DMS 273 (cell line): ENCODE measurements at regions not wholly inside any gene's neighbourhood (a gene's known extent, or its start where the extent isn't known, plus 50 kb on each side); places are given as distances from the start of the nearest gene placed in this dataset.

ENCODE experiments used
- DNase-seq: peaks from one replicate; lab custom pipeline; 2025; ENCODE audit not compliant: unreplicated experiment; lab: John Stamatoyannopoulos, UW

DNA sequence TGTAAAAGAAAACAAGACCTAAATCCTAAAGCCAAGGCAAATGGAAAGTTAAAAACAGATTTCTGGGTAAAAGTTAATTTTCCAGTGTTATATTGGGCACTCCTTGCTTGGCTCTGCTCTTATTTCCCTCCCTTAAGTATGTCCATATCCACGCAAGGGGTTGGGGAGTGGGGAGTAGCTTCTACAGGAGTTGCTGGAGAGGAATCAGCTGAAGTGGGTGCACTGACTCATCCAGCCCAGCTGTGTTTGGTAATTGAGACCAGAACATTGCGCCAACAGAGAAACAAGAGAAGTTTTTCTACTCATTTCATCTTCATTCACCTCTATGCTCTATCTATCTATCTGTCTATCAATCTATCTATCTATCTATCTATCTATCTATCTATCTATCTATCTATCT lies 298.4 kb upstream of the PDGFD start:
- DNase-seq, result peak; percentile 1

DNA sequence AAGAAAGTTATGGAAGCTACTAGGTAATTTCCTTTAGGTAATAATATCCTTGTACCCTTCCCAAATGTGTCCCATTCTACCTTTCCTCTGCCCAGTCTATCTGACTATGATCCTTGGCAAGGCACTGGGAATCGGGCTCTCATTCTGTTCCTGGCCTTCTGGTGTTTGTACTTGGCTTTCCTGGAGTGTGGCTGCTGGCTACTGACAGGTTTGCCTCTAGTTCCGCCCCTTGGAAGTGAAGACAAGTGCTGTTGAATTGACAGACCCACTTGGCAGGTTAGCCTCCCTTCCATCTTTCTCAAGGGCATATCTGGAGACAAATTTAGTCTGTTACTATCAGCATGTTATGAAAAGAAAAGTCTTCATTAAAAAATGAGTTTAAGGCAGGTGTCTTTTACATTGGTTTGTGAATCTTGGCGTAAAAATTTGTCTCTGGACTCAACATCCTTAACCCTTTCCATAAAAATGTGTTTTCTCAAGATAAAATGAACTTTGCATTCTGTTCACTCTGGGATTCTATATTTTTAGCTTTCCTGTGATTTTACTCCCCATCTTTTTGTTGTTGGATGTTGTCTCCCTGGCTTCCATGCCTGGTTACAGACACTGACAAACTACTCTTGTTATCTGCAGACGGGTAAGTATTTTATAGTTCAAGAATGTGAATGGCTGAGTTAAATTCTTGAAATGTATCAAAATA lies 287.4 kb upstream of the PDGFD start:
- peak; percentile 1 for DNase-seq

DNA sequence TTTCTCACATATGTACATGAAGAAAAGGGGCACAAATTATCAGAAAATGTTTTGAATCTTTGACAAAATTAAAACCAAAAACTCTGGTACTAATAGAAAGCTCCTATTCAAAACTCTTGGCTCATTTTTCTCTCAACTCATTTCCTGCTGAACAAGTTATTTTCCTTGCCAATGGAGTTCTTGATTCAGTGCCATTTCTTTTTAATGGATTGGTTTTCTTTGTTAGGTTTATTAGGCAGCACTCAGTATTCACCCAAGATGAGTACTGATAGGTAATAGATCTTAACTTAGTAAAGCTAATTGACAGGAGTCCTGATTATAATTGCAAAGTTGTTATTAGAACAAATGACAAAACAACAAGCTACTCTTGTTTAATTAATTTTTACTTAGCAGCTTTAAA lies 279.4 kb upstream of the PDGFD start:
- no peak for DNase-seq

DNA sequence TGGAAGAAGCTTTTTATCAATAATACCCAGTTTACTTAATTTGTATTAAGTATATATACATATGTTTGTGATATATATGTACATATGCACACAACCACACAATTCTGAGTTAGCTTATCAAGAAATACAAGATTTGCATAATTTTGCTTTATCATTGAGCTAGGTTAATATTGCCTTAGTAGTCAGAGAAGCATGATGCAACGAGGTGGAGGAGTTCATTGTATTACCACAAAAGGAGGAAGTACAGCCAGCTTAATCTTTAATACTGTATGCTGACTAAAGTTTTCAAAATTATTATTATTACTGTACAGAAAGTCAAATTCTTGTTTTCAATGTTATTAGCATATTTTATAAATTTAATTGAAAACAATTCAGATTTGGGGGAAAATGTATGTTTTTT lies 278.4 kb upstream of the PDGFD start:
- DNase-seq, result no peak

GRCh38 chr11:104435494-104435893 lies 271.5 kb upstream of the PDGFD start:
- DNase-seq, result no peak

DNA sequence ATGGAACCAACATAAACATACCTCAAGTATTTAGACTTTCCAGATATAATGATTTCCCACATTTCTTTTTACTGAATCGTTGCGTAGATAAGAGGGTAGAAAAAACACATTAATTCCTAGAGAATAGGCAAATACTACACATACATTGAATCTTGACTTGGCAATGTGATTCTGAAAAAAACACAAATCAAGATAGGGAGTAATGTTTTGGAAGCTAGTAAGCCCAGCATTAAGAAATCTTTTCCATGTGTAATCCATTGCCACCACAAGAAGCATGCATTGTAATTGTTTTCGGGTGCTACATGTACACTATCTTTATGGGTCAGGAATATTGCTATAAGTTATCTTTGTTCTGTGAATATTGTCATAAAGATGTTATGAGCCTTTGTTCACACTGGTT lies 269.8 kb upstream of the PDGFD start:
- DNase-seq, result no peak

DNA sequence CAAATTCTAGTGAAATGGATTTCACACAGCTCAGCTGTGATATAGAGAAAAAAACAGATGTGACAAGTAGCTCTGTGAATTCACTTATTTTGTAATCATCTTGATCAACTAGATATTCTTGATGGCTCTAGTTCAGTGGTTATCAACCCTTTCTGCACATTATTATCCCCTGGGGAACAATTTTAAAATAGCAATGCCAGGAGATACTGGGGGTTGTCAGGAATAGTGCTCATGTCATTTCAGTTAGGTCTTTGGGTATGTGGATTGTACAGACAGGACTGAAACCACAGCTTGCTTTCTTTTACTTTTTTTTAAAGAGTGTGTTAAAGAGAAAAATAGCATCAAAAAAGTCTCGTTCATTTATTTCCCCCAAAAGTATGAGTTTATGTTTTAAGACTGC lies 269.0 kb upstream of the PDGFD start:
- no peak for DNase-seq

- no peak for DNase-seq
Observed at GRCh38 chr11:104432526-104432925, 268.6 kb upstream of the PDGFD start.

DNA sequence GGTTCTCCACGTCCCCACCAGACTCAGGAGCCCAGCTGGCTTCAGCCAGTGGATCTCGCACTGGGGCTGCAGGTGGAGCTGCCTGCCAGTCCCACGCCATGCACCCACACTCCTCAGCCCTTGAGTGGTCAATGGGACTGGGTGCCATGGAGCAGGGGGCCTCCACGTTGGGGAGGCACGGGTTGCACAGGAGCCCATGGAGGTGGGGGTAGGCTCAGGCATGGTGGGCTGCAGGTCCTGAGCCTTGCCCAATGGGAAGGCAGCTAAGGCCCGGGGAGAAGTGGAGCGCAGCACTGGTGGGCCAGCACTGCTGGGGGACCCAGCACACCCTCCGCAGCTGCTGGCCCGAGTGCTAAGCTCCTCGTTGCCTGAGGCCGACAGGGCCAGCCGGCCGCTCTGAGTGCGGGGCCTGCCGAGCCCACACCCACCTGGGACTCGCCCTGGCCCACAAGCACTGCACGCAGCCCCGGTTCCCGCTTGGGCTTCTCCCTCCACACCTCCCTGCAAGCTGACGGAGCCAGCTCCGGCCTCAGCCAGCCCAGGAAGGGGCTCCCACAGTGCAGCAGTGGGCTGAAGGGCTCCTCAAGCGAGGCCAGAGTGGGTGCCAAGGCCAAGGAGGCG lies 258.5 kb upstream of the PDGFD start:
- DNase-seq, result no peak

GRCh38 chr11:104410336-104410735 lies 246.4 kb upstream of the PDGFD start:
- DNase-seq, result no peak

DNA sequence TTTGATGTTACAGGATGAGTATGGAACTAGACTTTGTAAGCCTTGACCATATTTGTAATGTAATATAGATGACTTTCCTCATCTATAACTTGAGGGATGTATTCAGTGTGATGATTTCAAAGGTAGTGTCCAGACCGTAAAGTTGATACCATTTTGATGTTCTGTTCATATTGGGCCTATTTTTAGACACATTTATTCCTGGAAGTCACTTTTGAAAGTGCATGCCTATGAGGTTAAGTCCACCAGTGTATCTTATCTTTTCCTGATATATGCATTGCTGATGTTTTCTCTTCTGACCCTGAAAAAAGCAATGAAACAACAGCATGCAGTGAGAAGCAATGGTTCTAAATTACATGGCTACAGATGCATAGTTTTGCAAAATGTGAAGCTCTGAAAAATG lies 244.7 kb upstream of the PDGFD start:
- no peak for DNase-seq

DNA sequence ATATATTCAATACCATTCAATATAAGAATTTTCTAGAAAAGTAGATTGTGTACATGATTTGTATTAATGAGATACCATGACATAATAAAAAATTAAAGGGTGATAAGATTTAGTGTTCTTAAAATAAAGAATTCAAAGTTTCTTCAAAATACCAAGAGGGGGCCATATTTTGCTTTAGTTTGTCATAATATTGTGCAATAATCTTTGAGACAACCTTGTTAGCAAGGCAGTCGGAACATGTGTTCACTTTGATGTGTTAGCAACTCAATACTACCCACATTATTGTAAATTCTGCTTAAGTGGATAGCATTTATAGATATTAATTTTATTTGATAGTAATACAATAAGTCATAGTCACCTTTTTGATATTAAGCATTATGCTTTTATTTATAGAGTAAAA lies 241.3 kb upstream of the PDGFD start:
- no peak for DNase-seq

DNA sequence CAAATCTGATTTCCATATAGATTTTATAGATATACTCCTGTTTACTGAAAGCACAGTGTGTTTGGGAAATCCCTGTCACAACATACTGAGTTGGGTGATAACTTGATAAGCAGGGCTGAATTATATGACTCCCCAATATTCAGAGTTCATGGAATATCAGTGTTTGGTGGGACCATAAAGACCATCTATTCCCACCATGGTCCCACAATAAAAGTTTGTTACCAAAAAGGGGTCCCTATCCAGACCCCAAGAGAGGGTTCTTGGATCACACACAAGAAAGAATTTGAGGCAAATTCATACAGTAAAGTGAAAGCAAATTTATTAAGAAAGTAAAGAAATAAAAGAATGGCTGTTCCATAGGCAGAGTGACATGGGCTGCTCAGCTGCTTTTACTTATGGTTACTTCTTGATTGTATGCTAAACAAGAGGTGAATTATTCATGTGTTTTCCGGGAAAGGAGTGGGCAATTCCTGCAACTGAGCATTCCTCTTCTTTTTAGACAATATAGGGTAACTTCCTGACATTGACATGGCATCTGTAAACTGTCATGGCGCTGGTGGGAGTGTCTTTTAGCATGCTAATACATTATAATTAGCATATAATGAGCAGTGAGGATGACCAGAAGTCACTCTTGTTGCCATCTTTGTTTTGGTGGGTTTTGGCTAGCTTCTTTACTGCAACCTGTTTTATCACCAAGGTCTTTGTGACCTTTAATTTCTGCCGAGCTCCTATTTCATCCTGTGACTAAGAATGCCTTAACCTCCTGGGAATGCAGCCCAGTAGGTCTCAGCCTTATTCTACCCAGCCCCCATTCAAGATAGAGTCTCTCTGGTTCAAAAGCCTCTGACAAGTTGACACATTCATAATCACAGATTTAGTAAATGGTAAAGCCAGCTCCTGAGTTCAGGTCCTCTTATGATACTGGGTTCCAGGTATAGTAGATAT lies 240.6 kb upstream of the PDGFD start:
- DNase-seq, result no peak

DNA sequence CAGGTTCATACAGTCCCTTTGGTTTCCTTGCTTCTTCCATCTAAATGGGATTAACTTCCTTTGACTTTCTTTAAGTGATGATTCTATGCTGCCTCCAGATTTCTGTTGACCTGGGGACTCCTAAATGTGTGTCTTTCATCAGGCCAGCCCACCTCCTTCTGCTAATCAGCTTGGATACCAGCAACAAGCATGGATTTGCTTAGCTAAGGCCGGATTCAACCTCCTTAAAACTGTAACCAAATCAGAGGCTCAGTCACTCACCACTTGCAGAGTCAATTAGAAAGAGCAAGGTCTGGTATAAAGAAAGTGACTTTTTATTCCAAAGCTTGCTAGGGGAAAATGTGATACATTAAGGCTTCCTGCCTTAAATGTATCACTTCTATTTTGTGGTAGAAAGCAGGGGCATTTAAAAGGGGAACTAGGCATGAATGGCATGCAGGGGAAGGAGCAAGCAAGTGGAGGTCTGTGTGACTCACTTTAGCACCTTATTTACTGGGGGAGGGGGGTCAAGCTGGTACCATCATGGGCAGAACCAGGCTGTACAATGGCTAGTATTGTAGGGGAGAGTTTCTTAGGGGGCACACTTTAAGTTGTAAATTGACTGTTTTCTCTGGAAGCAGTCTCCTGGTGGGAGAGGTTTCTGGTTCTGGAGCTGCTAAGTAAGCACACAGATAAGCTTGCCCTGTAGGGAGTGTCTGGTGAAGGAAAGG lies 239.0 kb upstream of the PDGFD start:
- DNase-seq, result no peak

- no peak for DNase-seq
Observed at GRCh38 chr11:104394508-104394907, 230.6 kb upstream of the PDGFD start.

GRCh38 chr11:104390651-104391050 lies 226.7 kb upstream of the PDGFD start:
- no peak for DNase-seq

DNA sequence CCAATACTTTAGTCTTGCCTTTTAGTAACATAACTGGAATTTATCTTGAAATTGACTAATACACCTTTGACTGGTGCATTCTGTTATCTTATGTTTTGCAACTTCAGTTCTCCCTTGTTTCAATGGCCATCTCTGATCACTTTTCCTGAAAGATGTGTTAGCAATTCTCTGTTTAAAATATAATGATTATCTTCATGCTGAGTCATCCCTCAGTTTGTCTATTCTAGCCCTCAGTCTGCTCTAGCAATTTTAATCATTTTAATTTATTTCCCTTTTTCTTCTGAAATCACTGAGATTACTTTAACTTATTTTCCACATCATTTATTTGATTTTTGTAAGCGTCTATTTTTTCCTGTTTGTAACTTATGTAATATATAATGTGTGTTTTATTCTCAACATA lies 221.9 kb upstream of the PDGFD start:
- DNase-seq, result no peak

- no peak for DNase-seq
Observed at GRCh38 chr11:104380358-104380757, 216.4 kb upstream of the PDGFD start.

DNA sequence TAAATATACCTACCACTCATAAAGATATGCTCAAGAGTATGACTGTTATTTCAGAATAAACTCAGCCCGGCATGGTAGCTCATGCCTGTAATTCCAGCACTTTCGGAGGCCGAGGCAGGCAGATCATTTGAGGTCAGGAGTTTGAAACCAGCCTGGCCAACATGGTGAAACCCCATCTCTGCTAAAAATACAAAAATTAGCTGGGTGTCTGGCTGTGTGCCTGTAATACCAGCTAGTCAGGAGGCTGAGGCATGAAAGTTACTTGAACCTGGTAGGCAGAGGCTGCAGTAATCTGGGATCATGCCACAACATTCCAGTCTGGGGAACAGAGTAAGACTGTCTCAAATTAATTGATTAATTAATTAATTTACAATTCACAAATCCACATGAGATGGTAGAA lies 208.2 kb upstream of the PDGFD start:
- DNase-seq, result no peak

GRCh38 chr11:104370478-104370877 lies 206.5 kb upstream of the PDGFD start:
- DNase-seq, result no peak

- no peak for DNase-seq
Observed at GRCh38 chr11:104369761-104370160, 205.8 kb upstream of the PDGFD start.
